GM19043 (cell line): ENCODE measurements at regions not wholly inside any gene's neighbourhood (a gene's known extent, or its start where the extent isn't known, plus 50 kb on each side); places are given as distances from the start of the nearest gene placed in this dataset.
"Not testable (repeated sequence)": the region's sequence is repeated elsewhere in the genome, so short reads cannot be mapped to it uniquely, and the experiment has no call there.

Experiments
- ATAC-seq: cut with Tn5 transposase; IDR thresholded peaks from one replicate; pipeline ENCODE4 v1.9.1; 2021; ENCODE audit warnings: low read depth; ENCODE audit not compliant: unreplicated experiment

GRCh38 chr21:35624901-35625300 is 435.4 kb downstream of the SETD4 start:
- no peak for ATAC-seq

- ATAC-seq = no peak
These were observed 437.7 kb downstream of the SETD4 start for GRCh38 chr21:35622612-35623011.

- no peak for ATAC-seq
These were observed 441.1 kb downstream of the SETD4 start for GRCh38 chr21:35619184-35619583.

- ATAC-seq = no peak
These were observed 442.8 kb downstream of the SETD4 start for GRCh38 chr21:35617491-35617890.

GRCh38 chr21:35616090-35616489 is 444.2 kb downstream of the SETD4 start:
- no peak for ATAC-seq

GRCh38 chr21:35615325-35615724 is 445.0 kb downstream of the SETD4 start:
- no peak for ATAC-seq

- no peak for ATAC-seq
These were observed 445.9 kb downstream of the SETD4 start for GRCh38 chr21:35614396-35614921.

GRCh38 chr21:35611708-35612132 is 448.6 kb downstream of the SETD4 start:
- ATAC-seq = no peak

GRCh38 chr21:35609263-35609662 is 451.1 kb downstream of the SETD4 start:
- no peak for ATAC-seq

- no peak for ATAC-seq
These were observed 452.9 kb downstream of the SETD4 start for GRCh38 chr21:35607406-35607805.

GRCh38 chr21:35606578-35606977 is 453.7 kb downstream of the SETD4 start:
- ATAC-seq = no peak

- ATAC-seq = no peak
These were observed 454.2 kb downstream of the SETD4 start for GRCh38 chr21:35606146-35606545.

- no peak for ATAC-seq
These were observed 456.8 kb downstream of the SETD4 start for GRCh38 chr21:35603494-35603893.

- no peak for ATAC-seq
These were observed 457.4 kb downstream of the SETD4 start for GRCh38 chr21:35602811-35603362.

GRCh38 chr21:35601211-35601610 is 459.1 kb downstream of the SETD4 start:
- no peak for ATAC-seq

GRCh38 chr21:35599164-35599563 is 461.2 kb downstream of the SETD4 start:
- ATAC-seq = no peak

GRCh38 chr21:35597750-35598339 is 462.5 kb downstream of the SETD4 start:
- ATAC-seq = no peak

GRCh38 chr21:35594905-35595304 is 465.4 kb downstream of the SETD4 start:
- no peak for ATAC-seq

- no peak for ATAC-seq
These were observed 467.3 kb downstream of the SETD4 start for GRCh38 chr21:35593000-35593502.

GRCh38 chr21:35590284-35590683 is 470.0 kb downstream of the SETD4 start:
- ATAC-seq = not testable (repeated sequence)

GRCh38 chr21:35587841-35588380 is 472.4 kb downstream of the SETD4 start:
- ATAC-seq = no peak

- no peak for ATAC-seq
These were observed 474.0 kb downstream of the SETD4 start for GRCh38 chr21:35586305-35586704.
